ENCODE measurements at regions not wholly inside any gene's neighbourhood (a gene's known extent, or its start where the extent isn't known, plus 50 kb on each side); places are given as distances from the start of the nearest gene placed in this dataset.

- no peaks in the 10 kb centered on the region for H3K27me3 ChIP-seq (ENCODE audit: control insufficient read depth, insufficient read depth, low read length)
- no peak for TF ChIP-seq CTCF (IDR thresholded peaks at IDR 0.05; ENCODE audit: insufficient read depth, low read length, severe bottlenecking)
- no peaks in the 10 kb centered on the region for H3K36me3 ChIP-seq (ENCODE audit: control insufficient read depth, insufficient read depth, low read length)
- DNase-seq (ENCODE audit: low read depth) (no peak), FAIRE-seq (no peak)
- no peak overlapping the region for H3K4me3 ChIP-seq (ENCODE audit: low read depth, low read length)
Measured at GRCh38 chr6:141744194-141744925, 388.4 kb upstream of the GJE1 start.

GRCh38 chr6:141736104-141736503 lies 396.6 kb upstream of the GJE1 start:
- no peak for FAIRE-seq

GRCh38 chr6:141735126-141735525 lies 397.6 kb upstream of the GJE1 start:
- H3K27me3 ChIP-seq (ENCODE audit: control insufficient read depth, insufficient read depth, low read length), result no peaks in the 10 kb centered on the region
- no peak for TF ChIP-seq CTCF (IDR thresholded peaks at IDR 0.05; ENCODE audit: insufficient read depth, low read length, severe bottlenecking)
- DNase-seq (ENCODE audit: low read depth) (no peak), FAIRE-seq (no peak)
- H3K36me3 ChIP-seq (ENCODE audit: control insufficient read depth, insufficient read depth, low read length), result no peaks in the 10 kb centered on the region
- H3K4me3 ChIP-seq (ENCODE audit: low read depth, low read length), result no peak overlapping the region

More at GRCh38 chr6:141736104-141736503, 396.6 kb upstream of the GJE1 start:
- TF ChIP-seq CTCF (IDR thresholded peaks at IDR 0.05; ENCODE audit: insufficient read depth, low read length, severe bottlenecking), result no peak
- Histone ChIP-seq H3K27me3 (ENCODE audit: control insufficient read depth, insufficient read depth, low read length) (no peaks in the 10 kb centered on the region), H3K36me3 (ENCODE audit: control insufficient read depth, insufficient read depth, low read length) (no peaks in the 10 kb centered on the region), H3K4me3 (ENCODE audit: low read depth, low read length) (no peak overlapping the region)
- DNase-seq (ENCODE audit: low read depth), result no peak

GRCh38 chr6:141734071-141734840 lies 398.5 kb upstream of the GJE1 start:
- no peak for FAIRE-seq
- TF ChIP-seq CTCF (IDR thresholded peaks at IDR 0.05; ENCODE audit: insufficient read depth, low read length, severe bottlenecking), result no peak
- Histone ChIP-seq H3K27me3 (ENCODE audit: control insufficient read depth, insufficient read depth, low read length) (no peaks in the 10 kb centered on the region), H3K36me3 (ENCODE audit: control insufficient read depth, insufficient read depth, low read length) (no peaks in the 10 kb centered on the region), H3K4me3 (ENCODE audit: low read depth, low read length) (no peak overlapping the region)
- DNase-seq (ENCODE audit: low read depth), result no peak

DNA sequence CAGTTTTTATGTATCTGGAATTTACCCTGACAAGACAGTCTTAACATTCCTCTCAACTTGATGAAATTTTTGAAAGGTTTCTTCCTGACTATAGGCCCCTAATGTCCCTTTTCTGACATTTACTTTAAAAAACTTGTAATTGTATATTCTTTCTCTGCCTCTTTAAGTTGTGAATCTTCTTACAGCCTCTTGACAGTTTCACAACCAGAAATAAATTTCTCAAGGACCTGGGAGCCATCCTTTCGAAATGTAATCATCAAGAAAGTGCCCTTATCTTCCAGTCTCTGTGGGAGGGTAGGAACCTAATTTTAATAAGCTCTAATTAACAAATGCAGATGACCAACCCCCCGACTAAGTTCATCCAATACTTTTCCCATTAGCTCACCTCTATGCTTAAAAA lies 403.6 kb upstream of the GJE1 start:
- Histone ChIP-seq H3K36me3 (ENCODE audit: control insufficient read depth, insufficient read depth, low read length) (no peaks in the 10 kb centered on the region), H3K4me3 (ENCODE audit: low read depth, low read length) (no peak overlapping the region), H3K27me3 (ENCODE audit: control insufficient read depth, insufficient read depth, low read length) (no peaks in the 10 kb centered on the region)
- no peak for TF ChIP-seq CTCF (IDR thresholded peaks at IDR 0.05; ENCODE audit: insufficient read depth, low read length, severe bottlenecking)
- FAIRE-seq (no peak), DNase-seq (ENCODE audit: low read depth) (no peak)

Measured in bronchial epithelial cell (primary cell).